ENCODE measurements at regions not wholly inside any gene's neighbourhood (a gene's known extent, or its start where the extent isn't known, plus 50 kb on each side); places are given as distances from the start of the nearest gene placed in this dataset.

DNA sequence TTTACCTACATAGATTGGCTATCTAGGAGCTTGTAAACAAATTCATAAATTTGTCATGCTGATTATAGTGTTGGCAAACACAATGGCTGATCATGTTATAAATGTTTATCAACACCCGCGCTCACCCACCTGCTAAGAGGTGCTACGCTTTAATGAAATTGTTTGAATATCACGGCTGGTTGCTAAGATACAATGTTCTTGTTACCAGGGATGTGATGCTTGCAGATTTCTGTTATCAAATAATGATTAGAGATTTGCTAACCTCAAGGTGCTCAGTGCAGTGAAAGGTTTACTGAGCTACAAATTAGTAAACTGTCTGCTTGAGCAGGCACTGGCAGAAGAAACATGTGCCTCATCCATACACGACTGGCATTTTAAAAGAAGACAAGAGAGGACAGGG lies 160.0 kb upstream of the ZEB2 start:
- H3K9ac ChIP-seq (ENCODE audit: low read length): no peak overlapping the region
- H3K4me2 ChIP-seq (ENCODE audit: low read length): no peak overlapping the region
- ATAC-seq (no peak), DNase-seq (ENCODE audit: low read depth, low spot score) (no peak)
- no peaks in the 10 kb centered on the region for H4K20me1 ChIP-seq (ENCODE audit: insufficient read depth)
- ChIA-PET CTCF (no interaction called here), POLR2A (no interaction called here), RAD21 (ENCODE audit: low non-redundant PET in 1 of 2, low total read pairs in 2 of 2, uncharacterized antibody in 2 of 2, unreplicated experiment in 2 of 2) (no interaction called here)
- H3K9me2 ChIP-seq (ENCODE audit: insufficient read depth): no peaks in the 10 kb centered on the region
- no peaks in the 10 kb centered on the region for H3K4me1 ChIP-seq (ENCODE audit: control insufficient read depth in 1 of 2, insufficient read depth in 2 of 2, low read length in 2 of 2)
- no peak for TF ChIP-seq SRF (IDR thresholded peaks at IDR 0.05; ENCODE audit: low read depth)
- TF ChIP-seq FOSL1 (IDR thresholded peaks at IDR 0.05; ENCODE audit: low read depth): no peak
- no peak for TF ChIP-seq EZH2 (IDR thresholded peaks at IDR 0.05)
- TF ChIP-seq, protein P1, sequence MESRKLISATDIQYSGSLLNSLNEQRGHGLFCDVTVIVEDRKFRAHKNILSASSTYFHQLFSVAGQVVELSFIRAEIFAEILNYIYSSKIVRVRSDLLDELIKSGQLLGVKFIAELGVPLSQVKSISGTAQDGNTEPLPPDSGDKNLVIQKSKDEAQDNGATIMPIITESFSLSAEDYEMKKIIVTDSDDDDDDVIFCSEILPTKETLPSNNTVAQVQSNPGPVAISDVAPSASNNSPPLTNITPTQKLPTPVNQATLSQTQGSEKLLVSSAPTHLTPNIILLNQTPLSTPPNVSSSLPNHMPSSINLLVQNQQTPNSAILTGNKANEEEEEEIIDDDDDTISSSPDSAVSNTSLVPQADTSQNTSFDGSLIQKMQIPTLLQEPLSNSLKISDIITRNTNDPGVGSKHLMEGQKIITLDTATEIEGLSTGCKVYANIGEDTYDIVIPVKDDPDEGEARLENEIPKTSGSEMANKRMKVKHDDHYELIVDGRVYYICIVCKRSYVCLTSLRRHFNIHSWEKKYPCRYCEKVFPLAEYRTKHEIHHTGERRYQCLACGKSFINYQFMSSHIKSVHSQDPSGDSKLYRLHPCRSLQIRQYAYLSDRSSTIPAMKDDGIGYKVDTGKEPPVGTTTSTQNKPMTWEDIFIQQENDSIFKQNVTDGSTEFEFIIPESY (IDR thresholded peaks at IDR 0.05; ENCODE audit: extremely low read depth, insufficient replicate concordance, low read length): no peak
- TF ChIP-seq, protein P2, sequence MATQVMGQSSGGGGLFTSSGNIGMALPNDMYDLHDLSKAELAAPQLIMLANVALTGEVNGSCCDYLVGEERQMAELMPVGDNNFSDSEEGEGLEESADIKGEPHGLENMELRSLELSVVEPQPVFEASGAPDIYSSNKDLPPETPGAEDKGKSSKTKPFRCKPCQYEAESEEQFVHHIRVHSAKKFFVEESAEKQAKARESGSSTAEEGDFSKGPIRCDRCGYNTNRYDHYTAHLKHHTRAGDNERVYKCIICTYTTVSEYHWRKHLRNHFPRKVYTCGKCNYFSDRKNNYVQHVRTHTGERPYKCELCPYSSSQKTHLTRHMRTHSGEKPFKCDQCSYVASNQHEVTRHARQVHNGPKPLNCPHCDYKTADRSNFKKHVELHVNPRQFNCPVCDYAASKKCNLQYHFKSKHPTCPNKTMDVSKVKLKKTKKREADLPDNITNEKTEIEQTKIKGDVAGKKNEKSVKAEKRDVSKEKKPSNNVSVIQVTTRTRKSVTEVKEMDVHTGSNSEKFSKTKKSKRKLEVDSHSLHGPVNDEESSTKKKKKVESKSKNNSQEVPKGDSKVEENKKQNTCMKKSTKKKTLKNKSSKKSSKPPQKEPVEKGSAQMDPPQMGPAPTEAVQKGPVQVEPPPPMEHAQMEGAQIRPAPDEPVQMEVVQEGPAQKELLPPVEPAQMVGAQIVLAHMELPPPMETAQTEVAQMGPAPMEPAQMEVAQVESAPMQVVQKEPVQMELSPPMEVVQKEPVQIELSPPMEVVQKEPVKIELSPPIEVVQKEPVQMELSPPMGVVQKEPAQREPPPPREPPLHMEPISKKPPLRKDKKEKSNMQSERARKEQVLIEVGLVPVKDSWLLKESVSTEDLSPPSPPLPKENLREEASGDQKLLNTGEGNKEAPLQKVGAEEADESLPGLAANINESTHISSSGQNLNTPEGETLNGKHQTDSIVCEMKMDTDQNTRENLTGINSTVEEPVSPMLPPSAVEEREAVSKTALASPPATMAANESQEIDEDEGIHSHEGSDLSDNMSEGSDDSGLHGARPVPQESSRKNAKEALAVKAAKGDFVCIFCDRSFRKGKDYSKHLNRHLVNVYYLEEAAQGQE (IDR thresholded peaks at IDR 0.05; ENCODE audit: low read depth): no peak
- TF ChIP-seq SP1 (IDR thresholded peaks at IDR 0.05; ENCODE audit: low read depth): no peak
- TF ChIP-seq EZH2phosphoT487 (IDR thresholded peaks at IDR 0.05; ENCODE audit: borderline replicate concordance): no peak
- no peak for TF ChIP-seq YY1 (IDR thresholded peaks at IDR 0.05; ENCODE audit: extremely low read depth, insufficient replicate concordance, low read depth, low read length)
- no peak for TF ChIP-seq RAD21 (IDR thresholded peaks at IDR 0.05; ENCODE audit: low read depth)
- TF ChIP-seq, protein P3, sequence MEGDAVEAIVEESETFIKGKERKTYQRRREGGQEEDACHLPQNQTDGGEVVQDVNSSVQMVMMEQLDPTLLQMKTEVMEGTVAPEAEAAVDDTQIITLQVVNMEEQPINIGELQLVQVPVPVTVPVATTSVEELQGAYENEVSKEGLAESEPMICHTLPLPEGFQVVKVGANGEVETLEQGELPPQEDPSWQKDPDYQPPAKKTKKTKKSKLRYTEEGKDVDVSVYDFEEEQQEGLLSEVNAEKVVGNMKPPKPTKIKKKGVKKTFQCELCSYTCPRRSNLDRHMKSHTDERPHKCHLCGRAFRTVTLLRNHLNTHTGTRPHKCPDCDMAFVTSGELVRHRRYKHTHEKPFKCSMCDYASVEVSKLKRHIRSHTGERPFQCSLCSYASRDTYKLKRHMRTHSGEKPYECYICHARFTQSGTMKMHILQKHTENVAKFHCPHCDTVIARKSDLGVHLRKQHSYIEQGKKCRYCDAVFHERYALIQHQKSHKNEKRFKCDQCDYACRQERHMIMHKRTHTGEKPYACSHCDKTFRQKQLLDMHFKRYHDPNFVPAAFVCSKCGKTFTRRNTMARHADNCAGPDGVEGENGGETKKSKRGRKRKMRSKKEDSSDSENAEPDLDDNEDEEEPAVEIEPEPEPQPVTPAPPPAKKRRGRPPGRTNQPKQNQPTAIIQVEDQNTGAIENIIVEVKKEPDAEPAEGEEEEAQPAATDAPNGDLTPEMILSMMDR (IDR thresholded peaks at IDR 0.05 in 2 of 3, conservative IDR thresholded peaks at IDR 0.05 in 1 of 3; ENCODE audit: borderline replicate concordance in 1 of 3, insufficient read depth in 1 of 3, low read depth in 2 of 3, low read length in 2 of 3): no peak
- no peak for TF ChIP-seq POLR2A (IDR thresholded peaks at IDR 0.05; ENCODE audit: borderline replicate concordance, extremely low read depth, insufficient read depth, insufficient read length)
- TF ChIP-seq, protein P4, sequence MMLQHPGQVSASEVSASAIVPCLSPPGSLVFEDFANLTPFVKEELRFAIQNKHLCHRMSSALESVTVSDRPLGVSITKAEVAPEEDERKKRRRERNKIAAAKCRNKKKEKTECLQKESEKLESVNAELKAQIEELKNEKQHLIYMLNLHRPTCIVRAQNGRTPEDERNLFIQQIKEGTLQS (IDR thresholded peaks at IDR 0.05): no peak
- no peak for TF ChIP-seq ZNF274 (IDR thresholded peaks at IDR 0.05; ENCODE audit: low read depth, low read length)
- TF ChIP-seq, protein P5, sequence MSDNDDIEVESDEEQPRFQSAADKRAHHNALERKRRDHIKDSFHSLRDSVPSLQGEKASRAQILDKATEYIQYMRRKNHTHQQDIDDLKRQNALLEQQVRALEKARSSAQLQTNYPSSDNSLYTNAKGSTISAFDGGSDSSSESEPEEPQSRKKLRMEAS (IDR thresholded peaks at IDR 0.05): no peak
- TF ChIP-seq TCF7L2 (IDR thresholded peaks at IDR 0.05; ENCODE audit: borderline replicate concordance, extremely low read depth, insufficient read depth, insufficient read length): no peak
- no peak for TF ChIP-seq JUND (IDR thresholded peaks at IDR 0.05)
- no TSS peak for BruUV-seq (replicated peaks)
- H3K9me3 ChIP-seq (ENCODE audit: control insufficient read depth in 1 of 2, insufficient read depth in 1 of 2, low read depth in 1 of 2, low read length in 2 of 2): no peaks in the 10 kb centered on the region
- no peak overlapping the region for H2AFZ ChIP-seq (ENCODE audit: low read depth, low read length, poor library complexity, severe bottlenecking)
- H3K79me2 ChIP-seq (ENCODE audit: insufficient read depth, low read length): no peaks in the 10 kb centered on the region
- H3K27me3 ChIP-seq (ENCODE audit: insufficient read depth, low read length): no peaks in the 10 kb centered on the region
- intact Hi-C loops (cut with micrococcal nuclease): no loop called here
- H3K27ac ChIP-seq (ENCODE audit: low read depth, low read length): no peak overlapping the region
- H3K36me3 ChIP-seq (ENCODE audit: control insufficient read depth in 1 of 2, insufficient read depth in 2 of 2, low read length in 2 of 2): no peaks in the 10 kb centered on the region
- no peak overlapping the region for H3K4me3 ChIP-seq (replicated peaks in 1 of 2; ENCODE audit: low read depth in 1 of 2, low read length in 2 of 2)
